Stimulated activated CD8-positive, alpha-beta memory T cell treated with anti-CD3 and anti-CD28 coated beads, Interleukin-12 subunit alpha, Interleukin-12 subunit beta, amount 100 ng/mL, for 1 hour (primary cell): ENCODE measurements at regions not wholly inside any gene's neighbourhood (a gene's known extent, or its start where the extent isn't known, plus 50 kb on each side); places are given as distances from the start of the nearest gene placed in this dataset.

Experiments
- DNase-seq: peaks from one replicate; pipeline ENCODE4 v3.0.0-alpha.2; 2020; ENCODE audit warnings: low read depth

GRCh38 chr4:81773557-81773956 lies 301.9 kb upstream of the RASGEF1B start:
- DNase-seq: no peak

- no peak for DNase-seq
Observed at GRCh38 chr4:81771721-81772120, 300.0 kb upstream of the RASGEF1B start.

- no peak for DNase-seq
Observed at GRCh38 chr4:81769244-81769643, 297.5 kb upstream of the RASGEF1B start.

- no peak for DNase-seq
Observed at GRCh38 chr4:81758574-81759264, 287.0 kb upstream of the RASGEF1B start.

GRCh38 chr4:81757691-81758090 lies 286.0 kb upstream of the RASGEF1B start:
- no peak for DNase-seq

GRCh38 chr4:81756973-81757372 lies 285.3 kb upstream of the RASGEF1B start:
- no peak for DNase-seq

- DNase-seq: no peak
Observed at GRCh38 chr4:81756042-81756441, 284.3 kb upstream of the RASGEF1B start.

- no peak for DNase-seq
Observed at GRCh38 chr4:81754169-81754568, 282.5 kb upstream of the RASGEF1B start.

GRCh38 chr4:81751531-81752289 lies 280.0 kb upstream of the RASGEF1B start:
- no peak for DNase-seq

GRCh38 chr4:81747242-81747930 lies 275.7 kb upstream of the RASGEF1B start:
- no peak for DNase-seq

- no peak for DNase-seq
Observed at GRCh38 chr4:81746773-81747172, 275.1 kb upstream of the RASGEF1B start.

- DNase-seq: no peak
Observed at GRCh38 chr4:81746071-81746470, 274.4 kb upstream of the RASGEF1B start.

GRCh38 chr4:81745050-81745449 lies 273.3 kb upstream of the RASGEF1B start:
- DNase-seq: no peak

- DNase-seq: no peak
Observed at GRCh38 chr4:81743731-81744435, 272.2 kb upstream of the RASGEF1B start.

- DNase-seq: no peak
Observed at GRCh38 chr4:81740487-81740886, 268.8 kb upstream of the RASGEF1B start.

GRCh38 chr4:81738891-81739290 lies 267.2 kb upstream of the RASGEF1B start:
- DNase-seq: no peak

GRCh38 chr4:81737865-81738559 lies 266.3 kb upstream of the RASGEF1B start:
- DNase-seq: no peak

- no peak for DNase-seq
Observed at GRCh38 chr4:81736324-81736723, 264.6 kb upstream of the RASGEF1B start.

- DNase-seq: no peak
Observed at GRCh38 chr4:81732980-81733379, 261.3 kb upstream of the RASGEF1B start.

- DNase-seq: peak; percentile 17
Observed at GRCh38 chr4:81724925-81725329, 253.2 kb upstream of the RASGEF1B start.

- DNase-seq: no peak
Observed at GRCh38 chr4:81723927-81724587, 252.3 kb upstream of the RASGEF1B start.
